ENCODE measurements at regions not wholly inside any gene's neighbourhood (a gene's known extent, or its start where the extent isn't known, plus 50 kb on each side); places are given as distances from the start of the nearest gene placed in this dataset.

- 0 out of 2 replicates have a peak, but pooled peaks cover 2% of the 10 kb centered on the region for H3K27me3 ChIP-seq (ENCODE audit: control insufficient read depth, insufficient read depth, low read length)
- no peak overlapping the region for H3K4me3 ChIP-seq (ENCODE audit: low read depth in 2 of 2, low read length in 2 of 2)
- in situ Hi-C loops (cut with HindIII; ENCODE audit: low pct_unique_long_range_greater_than_20kb, low sequenced_read_pairs) (no loop called here), intact Hi-C loops (cut with micrococcal nuclease; ENCODE audit: unreplicated experiment) (no loop called here)
- no peaks in the 10 kb centered on the region for H3K9me3 ChIP-seq (ENCODE audit: control insufficient read depth, insufficient read depth, low read depth, low read length)
- ATAC-seq = no peak
- no peaks in the 10 kb centered on the region for H3K36me3 ChIP-seq (ENCODE audit: control insufficient read depth, insufficient read depth, low read length)
- POLR2A ChIA-PET = no interaction called here
- TF ChIP-seq REST (IDR thresholded peaks at IDR 0.05; ENCODE audit: insufficient read depth in 1 of 2, low read depth in 2 of 2, low read length in 1 of 2) (no peak), TCF7L2 (IDR thresholded peaks at IDR 0.05; ENCODE audit: low read depth, low read length) (no peak), CTCF (IDR thresholded peaks at IDR 0.05) (no peak), SIN3A (IDR thresholded peaks at IDR 0.05; ENCODE audit: borderline replicate concordance, insufficient read depth, low read depth, low read length) (no peak), POLR2AphosphoS5 (IDR thresholded peaks at IDR 0.05; ENCODE audit: low read depth, low read length) (no peak)
- BruUV-seq (replicated peaks) = no TSS peak
- H3K27ac ChIP-seq (ENCODE audit: low read length) = no peak overlapping the region
- H3K4me1 ChIP-seq (ENCODE audit: control insufficient read depth, insufficient read depth, low read length) = no peaks in the 10 kb centered on the region
- CTCF ChIA-PET = no interaction called here
- DNase-seq (ENCODE audit: low read depth, low spot score) = no peak
Measured at GRCh38 chr12:94790370-94790769, 140.0 kb upstream of the TMCC3 start.

- TF ChIP-seq POLR2AphosphoS5 (IDR thresholded peaks at IDR 0.05; ENCODE audit: low read depth, low read length) = no peak
- TF ChIP-seq REST (IDR thresholded peaks at IDR 0.05; ENCODE audit: insufficient read depth in 1 of 2, low read depth in 2 of 2, low read length in 1 of 2) = no peak
- in situ Hi-C loops (cut with HindIII; ENCODE audit: low pct_unique_long_range_greater_than_20kb, low sequenced_read_pairs) (no loop called here), intact Hi-C loops (cut with micrococcal nuclease; ENCODE audit: unreplicated experiment) (no loop called here)
- Histone ChIP-seq H3K4me3 (ENCODE audit: low read depth in 2 of 2, low read length in 2 of 2) (no peak overlapping the region), H3K4me1 (ENCODE audit: control insufficient read depth, insufficient read depth, low read length) (no peaks in the 10 kb centered on the region), H3K9me3 (ENCODE audit: control insufficient read depth, insufficient read depth, low read depth, low read length) (no peaks in the 10 kb centered on the region), H3K27me3 (ENCODE audit: control insufficient read depth, insufficient read depth, low read length) (0 out of 2 replicates have a peak, but pooled peaks cover 2% of the 10 kb centered on the region), H3K36me3 (ENCODE audit: control insufficient read depth, insufficient read depth, low read length) (no peaks in the 10 kb centered on the region), H3K27ac (ENCODE audit: low read length) (no peak overlapping the region)
- no peak for ATAC-seq
- ChIA-PET POLR2A (no interaction called here), CTCF (no interaction called here)
- BruUV-seq (replicated peaks) = no TSS peak
- DNase-seq (ENCODE audit: low read depth, low spot score) = no peak
Measured at GRCh38 chr12:94789510-94790225, 139.3 kb upstream of the TMCC3 start.

Data from Panc1 (cell line).